ENCODE measurements at regions not wholly inside any gene's neighbourhood (a gene's known extent, or its start where the extent isn't known, plus 50 kb on each side); places are given as distances from the start of the nearest gene placed in this dataset.
"Not testable (repeated sequence)": the region's sequence is repeated elsewhere in the genome, so short reads cannot be mapped to it uniquely, and the experiment has no call there.

DNA sequence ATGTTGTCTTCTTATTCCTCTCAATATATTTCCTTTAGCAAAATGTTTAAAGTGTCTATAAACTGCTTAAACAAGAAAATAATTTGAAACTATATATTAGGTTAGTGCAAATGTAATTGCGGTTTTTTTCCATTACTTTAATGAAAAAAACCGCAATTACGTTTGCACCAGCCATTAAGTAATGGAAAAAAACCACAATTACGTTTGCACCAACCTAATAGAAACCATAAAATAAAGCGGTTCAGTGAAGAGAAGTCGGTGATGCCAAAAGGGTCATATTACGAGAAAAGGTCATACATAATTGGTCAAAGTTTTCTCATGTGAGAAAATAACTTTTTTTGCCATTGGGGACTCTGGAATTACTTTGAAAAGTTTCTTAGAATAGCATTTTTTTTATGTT, 385.6 kb upstream of the ST8SIA4 start:
- Histone ChIP-seq H3K14ac (ENCODE audit: low read length) (no peak overlapping the region), H3K4me3 (ENCODE audit: low read depth, low read length) (no peak overlapping the region), H2AFZ (ENCODE audit: insufficient read depth, low read length, poor library complexity) (no peak overlapping the region), H2BK5ac (ENCODE audit: low read depth, low read length, poor library complexity) (no peak overlapping the region), H4K91ac (ENCODE audit: low read depth, low read length) (no peak overlapping the region), H3K4ac (ENCODE audit: low read depth, low read length) (no peak overlapping the region), H3K4me2 (ENCODE audit: low read length) (no peak overlapping the region), H3K4me1 (ENCODE audit: control insufficient read depth in 1 of 2, insufficient read depth in 2 of 2, low read length in 2 of 2) (no peaks in the 10 kb centered on the region), H3K27ac (ENCODE audit: low read depth, low read length) (no peak overlapping the region), H2BK120ac (ENCODE audit: insufficient read depth, low read length, poor library complexity) (no peak overlapping the region), H3K9ac (ENCODE audit: low read length) (no peak overlapping the region), H3K79me1 (ENCODE audit: low read length) (no peaks in the 10 kb centered on the region), H4K12ac (ENCODE audit: low read depth, low read length) (no peak overlapping the region), H2BK12ac (ENCODE audit: low read length) (no peak overlapping the region), H3K18ac (ENCODE audit: low read length) (no peak overlapping the region), H4K8ac (ENCODE audit: low read depth, low read length) (no peak overlapping the region), H3K23ac (ENCODE audit: low read length) (no peak overlapping the region), H3K9me3 (ENCODE audit: insufficient read depth, low read depth, low read length) (no peaks in the 10 kb centered on the region), H2AK5ac (ENCODE audit: low read length) (no peak overlapping the region), H3K27me3 (ENCODE audit: insufficient read depth, low read length) (no peaks in the 10 kb centered on the region), H3K79me2 (ENCODE audit: control insufficient read depth, insufficient read depth, low read length, poor library complexity) (no peaks in the 10 kb centered on the region), H3K36me3 (ENCODE audit: control insufficient read depth in 1 of 2, insufficient read depth in 2 of 2, low read length in 2 of 2) (no peaks in the 10 kb centered on the region)
- no peak for DNase-seq
- WGBS (ENCODE audit: extremely low coverage, insufficient coverage, insufficient read length): no CpG with 5 or more reads among the region's 7 CpGs

DNA sequence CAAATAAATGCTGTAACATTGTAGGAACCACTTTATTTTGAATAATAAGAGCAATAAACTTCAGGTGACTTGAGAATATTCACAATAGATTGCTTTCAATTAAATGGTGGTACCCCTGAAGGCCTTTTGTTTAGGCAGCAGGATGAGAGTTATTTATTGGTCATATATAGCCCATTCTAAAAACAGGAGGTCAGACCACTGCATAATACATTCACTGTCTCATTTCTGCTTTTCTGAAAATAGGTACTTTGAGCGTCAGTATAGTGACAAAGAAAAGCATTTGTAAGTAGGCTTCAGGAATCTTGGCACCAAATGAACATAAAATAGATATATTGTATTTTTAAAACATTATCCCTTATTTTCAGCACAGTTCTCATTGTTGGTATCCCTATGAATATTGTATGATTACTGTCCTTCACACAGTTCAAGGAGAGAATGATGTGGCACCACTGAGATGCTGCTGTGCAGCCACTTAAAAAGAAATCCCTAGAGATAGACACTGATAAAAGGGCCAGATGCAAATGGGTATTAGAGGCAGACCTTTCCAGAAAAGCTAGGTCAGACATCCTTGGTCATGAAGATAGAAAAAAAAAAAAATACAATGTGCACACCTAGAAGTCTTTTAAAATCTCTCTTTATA, 381.8 kb upstream of the ST8SIA4 start:
- Histone ChIP-seq H3K36me3 (ENCODE audit: control insufficient read depth in 1 of 2, insufficient read depth in 2 of 2, low read length in 2 of 2) (no peaks in the 10 kb centered on the region), H3K4me3 (ENCODE audit: low read depth, low read length) (no peak overlapping the region), H3K79me1 (ENCODE audit: low read length) (no peaks in the 10 kb centered on the region), H2BK5ac (ENCODE audit: low read depth, low read length, poor library complexity) (no peak overlapping the region), H4K91ac (ENCODE audit: low read depth, low read length) (no peak overlapping the region), H3K9me3 (ENCODE audit: insufficient read depth, low read depth, low read length) (no peaks in the 10 kb centered on the region), H3K9ac (ENCODE audit: low read length) (no peak overlapping the region), H3K27ac (ENCODE audit: low read depth, low read length) (no peak overlapping the region), H3K4me2 (ENCODE audit: low read length) (no peak overlapping the region), H3K4me1 (ENCODE audit: control insufficient read depth in 1 of 2, insufficient read depth in 2 of 2, low read length in 2 of 2) (no peaks in the 10 kb centered on the region), H2BK12ac (ENCODE audit: low read length) (no peak overlapping the region), H3K27me3 (ENCODE audit: insufficient read depth, low read length) (no peaks in the 10 kb centered on the region), H3K4ac (ENCODE audit: low read depth, low read length) (no peak overlapping the region), H3K18ac (ENCODE audit: low read length) (no peak overlapping the region), H4K12ac (ENCODE audit: low read depth, low read length) (no peak overlapping the region), H3K23ac (ENCODE audit: low read length) (no peak overlapping the region), H2BK120ac (ENCODE audit: insufficient read depth, low read length, poor library complexity) (no peak overlapping the region), H3K79me2 (ENCODE audit: control insufficient read depth, insufficient read depth, low read length, poor library complexity) (no peaks in the 10 kb centered on the region), H4K8ac (ENCODE audit: low read depth, low read length) (no peak overlapping the region), H3K14ac (ENCODE audit: low read length) (no peak overlapping the region), H2AFZ (ENCODE audit: insufficient read depth, low read length, poor library complexity) (no peak overlapping the region), H2AK5ac (ENCODE audit: low read length) (no peak overlapping the region)
- no peak for DNase-seq
- no CpG with 5 or more reads among the region's 1 CpG for WGBS (ENCODE audit: extremely low coverage, insufficient coverage, insufficient read length)

DNA sequence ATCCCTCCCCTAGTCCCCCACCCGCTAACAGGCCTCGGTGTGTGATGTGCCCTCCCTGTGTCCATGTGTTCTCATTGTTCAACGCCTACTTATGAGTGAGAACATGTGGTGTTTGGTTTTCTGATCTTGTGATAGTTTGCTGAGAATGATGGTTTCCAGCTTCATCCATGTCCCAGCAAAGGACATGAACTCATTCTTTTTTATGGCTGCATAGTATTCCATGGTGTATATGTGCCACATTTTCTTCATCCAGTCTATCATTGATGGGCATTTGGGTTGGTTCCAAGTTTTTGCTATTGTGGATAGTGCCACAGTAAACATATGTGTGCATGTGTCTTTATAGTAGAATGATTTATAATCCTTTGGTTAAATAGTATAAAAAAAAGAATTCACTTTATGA, 380.9 kb upstream of the ST8SIA4 start:
- not testable (repeated sequence) for H4K12ac ChIP-seq (ENCODE audit: low read depth, low read length); H3K23ac ChIP-seq (ENCODE audit: low read length); H2BK12ac ChIP-seq (ENCODE audit: low read length); H2BK120ac ChIP-seq (ENCODE audit: insufficient read depth, low read length, poor library complexity); H3K4ac ChIP-seq (ENCODE audit: low read depth, low read length); H4K91ac ChIP-seq (ENCODE audit: low read depth, low read length); H3K4me2 ChIP-seq (ENCODE audit: low read length); H2BK5ac ChIP-seq (ENCODE audit: low read depth, low read length, poor library complexity); H3K27ac ChIP-seq (ENCODE audit: low read depth, low read length); H3K9me3 ChIP-seq (ENCODE audit: insufficient read depth, low read depth, low read length); H3K79me2 ChIP-seq (ENCODE audit: control insufficient read depth, insufficient read depth, low read length, poor library complexity); H2AFZ ChIP-seq (ENCODE audit: insufficient read depth, low read length, poor library complexity); H3K9ac ChIP-seq (ENCODE audit: low read length); H3K4me3 ChIP-seq (ENCODE audit: low read depth, low read length); H3K27me3 ChIP-seq (ENCODE audit: insufficient read depth, low read length); H3K18ac ChIP-seq (ENCODE audit: low read length); H3K14ac ChIP-seq (ENCODE audit: low read length); H4K8ac ChIP-seq (ENCODE audit: low read depth, low read length); DNase-seq; H3K79me1 ChIP-seq (ENCODE audit: low read length); H3K4me1 ChIP-seq (ENCODE audit: control insufficient read depth in 1 of 2, insufficient read depth in 2 of 2, low read length in 2 of 2); H3K36me3 ChIP-seq (ENCODE audit: control insufficient read depth in 1 of 2, insufficient read depth in 2 of 2, low read length in 2 of 2); H2AK5ac ChIP-seq (ENCODE audit: low read length)
- WGBS (ENCODE audit: extremely low coverage, insufficient coverage, insufficient read length): no CpG with 5 or more reads among the region's 3 CpGs

DNA sequence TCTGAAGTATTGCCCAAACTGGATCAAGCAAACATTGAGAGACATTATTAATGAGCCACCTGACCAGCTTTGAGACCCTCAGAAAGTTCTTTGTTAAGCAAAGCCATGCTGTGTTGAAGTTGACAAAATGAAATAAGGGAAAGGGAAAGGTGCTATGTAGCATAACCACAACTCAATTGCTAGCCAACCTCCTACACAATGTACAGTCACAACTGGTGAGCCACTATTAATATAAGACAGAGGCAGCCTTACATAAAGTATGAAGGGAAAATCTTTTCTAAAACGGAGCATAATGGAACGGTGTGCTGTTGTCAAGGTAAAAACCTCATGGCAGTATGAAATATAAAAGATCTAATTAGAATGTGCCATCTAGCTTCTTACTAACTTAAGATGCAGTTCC, 375.8 kb upstream of the ST8SIA4 start:
- WGBS (ENCODE audit: extremely low coverage, insufficient coverage, insufficient read length): no CpG with 5 or more reads among the region's 2 CpGs
- Histone ChIP-seq H3K27me3 (ENCODE audit: insufficient read depth, low read length) (no peaks in the 10 kb centered on the region), H3K9ac (ENCODE audit: low read length) (no peak overlapping the region), H2BK120ac (ENCODE audit: insufficient read depth, low read length, poor library complexity) (no peak overlapping the region), H3K9me3 (ENCODE audit: insufficient read depth, low read depth, low read length) (no peaks in the 10 kb centered on the region), H3K4me1 (ENCODE audit: control insufficient read depth in 1 of 2, insufficient read depth in 2 of 2, low read length in 2 of 2) (no peaks in the 10 kb centered on the region), H3K23ac (ENCODE audit: low read length) (no peak overlapping the region), H3K4ac (ENCODE audit: low read depth, low read length) (no peak overlapping the region), H2AK5ac (ENCODE audit: low read length) (no peak overlapping the region), H3K36me3 (ENCODE audit: control insufficient read depth in 1 of 2, insufficient read depth in 2 of 2, low read length in 2 of 2) (no peaks in the 10 kb centered on the region), H2BK5ac (ENCODE audit: low read depth, low read length, poor library complexity) (no peak overlapping the region), H3K4me2 (ENCODE audit: low read length) (no peak overlapping the region), H4K8ac (ENCODE audit: low read depth, low read length) (no peak overlapping the region), H2AFZ (ENCODE audit: insufficient read depth, low read length, poor library complexity) (no peak overlapping the region), H3K4me3 (ENCODE audit: low read depth, low read length) (no peak overlapping the region), H4K12ac (ENCODE audit: low read depth, low read length) (no peak overlapping the region), H3K14ac (ENCODE audit: low read length) (no peak overlapping the region), H2BK12ac (ENCODE audit: low read length) (no peak overlapping the region), H3K18ac (ENCODE audit: low read length) (no peak overlapping the region), H3K79me2 (ENCODE audit: control insufficient read depth, insufficient read depth, low read length, poor library complexity) (no peaks in the 10 kb centered on the region), H3K27ac (ENCODE audit: low read depth, low read length) (no peak overlapping the region), H4K91ac (ENCODE audit: low read depth, low read length) (no peak overlapping the region), H3K79me1 (ENCODE audit: low read length) (no peaks in the 10 kb centered on the region)
- DNase-seq: no peak

Measured in trophoblast cell (in vitro differentiated cells and primary cell).